MM.1S (cell line): ENCODE measurements at regions not wholly inside any gene's neighbourhood (a gene's known extent, or its start where the extent isn't known, plus 50 kb on each side); places are given as distances from the start of the nearest gene placed in this dataset.
"Not testable (repeated sequence)": the region's sequence is repeated elsewhere in the genome, so short reads cannot be mapped to it uniquely, and the experiment has no call there.

Experiments
- DNase-seq: peaks from one replicate; pipeline ENCODE4 v3.0.0-alpha.2; 2015
- H2AFZ ChIP-seq: fragments of 300-600 bp; sonication (generic); 2 replicates; pipeline ENCODE4 v1.6.0; 2016; ENCODE audit warnings: antibody characterized with exemption, low read length
- H3F3A ChIP-seq: fragments of 300-600 bp; sonication (generic); 2 replicates; pipeline ENCODE4 v1.6.1; 2016; ENCODE audit warnings: mild to moderate bottlenecking, antibody characterized with exemption, low read length, moderate library complexity, mixed read lengths; ENCODE audit not compliant: insufficient read depth
- H3K27ac ChIP-seq: fragments of 300-600 bp; sonication (generic); 2 replicates; pipeline ENCODE4 v1.5.1; 2016; ENCODE audit warnings: mild to moderate bottlenecking, low read length
- H3K27me3 ChIP-seq: fragments of 300-600 bp; sonication (generic); replicated peaks from 2 replicates; pipeline ENCODE4 v1.6.0; 2016; ENCODE audit warnings: low read length; ENCODE audit not compliant: insufficient read depth
- H3K36me3 ChIP-seq: fragments of 300-600 bp; sonication (generic); replicated peaks from 2 replicates; pipeline ENCODE4 v1.6.1; 2016; ENCODE audit warnings: mild to moderate bottlenecking, low read length, mixed read lengths; ENCODE audit not compliant: insufficient read depth
- H3K4me1 ChIP-seq: fragments of 300-600 bp; sonication (generic); 2 replicates; pipeline ENCODE4 v1.6.1; 2016; ENCODE audit warnings: low read length, mixed read lengths
- H3K4me2 ChIP-seq: fragments of 300-600 bp; sonication (generic); 2 replicates; pipeline ENCODE4 v1.6.0; 2016; ENCODE audit warnings: low read depth, low read length
- H3K4me3 ChIP-seq: fragments of 300-600 bp; sonication (generic); 2 replicates; pipeline ENCODE4 v1.5.1; 2016; ENCODE audit warnings: low read length, mixed read lengths
- H3K79me2 ChIP-seq: fragments of 300-600 bp; sonication (generic); 2 replicates; pipeline ENCODE4 v1.6.1; 2016; ENCODE audit warnings: mixed run types, low read length, mixed read lengths
- H3K9ac ChIP-seq: fragments of 300-600 bp; sonication (generic); 2 replicates; pipeline ENCODE4 v1.6.1; 2016; ENCODE audit warnings: low read length, mixed read lengths
- H3K9me2 ChIP-seq: fragments of 300-600 bp; sonication (generic); replicated peaks from 2 replicates; pipeline ENCODE4 v1.6.1; 2016; ENCODE audit warnings: mild to moderate bottlenecking, low read length, mixed read lengths; ENCODE audit not compliant: insufficient read depth
- H3K9me3 ChIP-seq: fragments of 300-600 bp; sonication (generic); replicated peaks from 2 replicates; pipeline ENCODE4 v1.6.1; 2016; ENCODE audit warnings: mild to moderate bottlenecking, low read length, mixed read lengths; ENCODE audit not compliant: insufficient read depth
- H4K20me1 ChIP-seq: fragments of 300-600 bp; sonication (generic); 2 replicates; pipeline ENCODE4 v1.6.1; 2016; ENCODE audit warnings: mild to moderate bottlenecking, low read length, moderate library complexity, mixed read lengths; ENCODE audit not compliant: insufficient read depth
- CTCF ChIP-seq: fragments of 300-600 bp; sonication (generic); IDR thresholded peaks from 2 replicates; pipeline ENCODE4 v1.5.1; 2016; ENCODE audit warnings: antibody characterized with exemption, low read length, mixed read lengths
- EZH2 ChIP-seq: fragments of 300-600 bp; sonication (generic); optimal IDR thresholded peaks from 2 replicates; pipeline ENCODE3; 2017; ENCODE audit warnings: low read depth, mild to moderate bottlenecking, antibody characterized with exemption, low read length, mixed read lengths
- EZH2phosphoT487 ChIP-seq: fragments of 300-600 bp; sonication (generic); IDR thresholded peaks from 2 replicates; pipeline ENCODE4 v1.6.1; 2018; ENCODE audit warnings: antibody characterized with exemption, low read length

GRCh38 chr5:77864997-77865396 is 88.9 kb upstream of the TBCA start:
- TF ChIP-seq CTCF, result no peak
- TF ChIP-seq EZH2phosphoT487, result no peak
- H3K27ac ChIP-seq, result no peak overlapping the region
- no peaks in the 10 kb centered on the region for H3F3A ChIP-seq
- DNase-seq, result no peak
- H3K4me2 ChIP-seq, result no peak overlapping the region
- H3K27me3 ChIP-seq, result no peaks in the 10 kb centered on the region
- no peak overlapping the region for H3K4me3 ChIP-seq
- no peaks in the 10 kb centered on the region for H3K36me3 ChIP-seq
- no peaks in the 10 kb centered on the region for H4K20me1 ChIP-seq
- no peaks in the 10 kb centered on the region for H3K79me2 ChIP-seq
- H3K9ac ChIP-seq, result no peak overlapping the region
- H3K4me1 ChIP-seq, result no peaks in the 10 kb centered on the region
- no peaks in the 10 kb centered on the region for H3K9me3 ChIP-seq
- H2AFZ ChIP-seq, result no peak overlapping the region
- no peaks in the 10 kb centered on the region for H3K9me2 ChIP-seq

GRCh38 chr5:77863181-77863580 is 87.0 kb upstream of the TBCA start:
- H3F3A ChIP-seq, result no peaks in the 10 kb centered on the region
- no peaks in the 10 kb centered on the region for H3K36me3 ChIP-seq
- no peak overlapping the region for H3K4me3 ChIP-seq
- no peaks in the 10 kb centered on the region for H4K20me1 ChIP-seq
- TF ChIP-seq CTCF (no peak), EZH2 (no peak), EZH2phosphoT487 (no peak)
- H3K9me2 ChIP-seq, result no peaks in the 10 kb centered on the region
- no peak overlapping the region for H3K4me2 ChIP-seq
- H3K9me3 ChIP-seq, result no peaks in the 10 kb centered on the region
- no peaks in the 10 kb centered on the region for H3K79me2 ChIP-seq
- no peak for DNase-seq
- no peaks in the 10 kb centered on the region for H3K27me3 ChIP-seq
- no peak overlapping the region for H3K27ac ChIP-seq
- H2AFZ ChIP-seq, result no peak overlapping the region
- H3K9ac ChIP-seq, result no peak overlapping the region
- no peaks in the 10 kb centered on the region for H3K4me1 ChIP-seq

GRCh38 chr5:77861576-77861975 is 85.4 kb upstream of the TBCA start:
- H3K9me3 ChIP-seq, result no peaks in the 10 kb centered on the region
- no peaks in the 10 kb centered on the region for H4K20me1 ChIP-seq
- H3K9me2 ChIP-seq, result no peaks in the 10 kb centered on the region
- TF ChIP-seq EZH2phosphoT487 (no peak), EZH2 (no peak)
- no peaks in the 10 kb centered on the region for H3F3A ChIP-seq
- no peak overlapping the region for H2AFZ ChIP-seq
- no peaks in the 10 kb centered on the region for H3K79me2 ChIP-seq
- H3K27me3 ChIP-seq, result no peaks in the 10 kb centered on the region
- no peak overlapping the region for H3K4me3 ChIP-seq
- DNase-seq, result no peak
- no peak overlapping the region for H3K4me2 ChIP-seq
- no peaks in the 10 kb centered on the region for H3K4me1 ChIP-seq
- H3K9ac ChIP-seq, result no peak overlapping the region
- no peak overlapping the region for H3K27ac ChIP-seq
- H3K36me3 ChIP-seq, result no peaks in the 10 kb centered on the region

GRCh38 chr5:77859306-77859705 is 83.2 kb upstream of the TBCA start:
- H3K36me3 ChIP-seq, result no peaks in the 10 kb centered on the region
- no peaks in the 10 kb centered on the region for H3K4me1 ChIP-seq
- DNase-seq, result no peak
- no peak overlapping the region for H3K27ac ChIP-seq
- no peak overlapping the region for H3K9ac ChIP-seq
- H3F3A ChIP-seq, result no peaks in the 10 kb centered on the region
- H3K27me3 ChIP-seq, result no peaks in the 10 kb centered on the region
- no peaks in the 10 kb centered on the region for H3K79me2 ChIP-seq
- no peaks in the 10 kb centered on the region for H3K9me3 ChIP-seq
- no peak overlapping the region for H3K4me2 ChIP-seq
- TF ChIP-seq CTCF, result no peak
- H3K4me3 ChIP-seq, result no peak overlapping the region
- H2AFZ ChIP-seq, result no peak overlapping the region
- no peaks in the 10 kb centered on the region for H3K9me2 ChIP-seq
- no peaks in the 10 kb centered on the region for H4K20me1 ChIP-seq

- H3K4me2 ChIP-seq, H3K9me3 ChIP-seq, H3K27me3 ChIP-seq, H3K4me3 ChIP-seq, H3K9ac ChIP-seq, H2AFZ ChIP-seq, H3K27ac ChIP-seq, H3K9me2 ChIP-seq, H3F3A ChIP-seq, H4K20me1 ChIP-seq, DNase-seq, H3K4me1 ChIP-seq, H3K36me3 ChIP-seq, H3K79me2 ChIP-seq: not testable (repeated sequence)
These were observed 82.5 kb upstream of the TBCA start for GRCh38 chr5:77858678-77859077.
